BE2C (cell line): ENCODE measurements at regions not wholly inside any gene's neighbourhood (a gene's known extent, or its start where the extent isn't known, plus 50 kb on each side); places are given as distances from the start of the nearest gene placed in this dataset.

Experiments
- DNase-seq: peaks from one replicate; pipeline ENCODE4 v3.0.0-alpha.2; 2020
- H3K27me3 ChIP-seq: fragments of 250-450 bp; sonication (Bioruptor Pico); 2 replicates; pipeline ENCODE4 v1.5.1; 2020; ENCODE audit warnings: mild to moderate bottlenecking
- H3K36me3 ChIP-seq: fragments of 250-450 bp; sonication (Bioruptor Pico); 2 replicates; pipeline ENCODE4 v1.5.1; 2020; ENCODE audit warnings: mild to moderate bottlenecking
- H3K4me1 ChIP-seq: fragments of 250-450 bp; sonication (Bioruptor Pico); 2 replicates; pipeline ENCODE4 v1.5.1; 2020
- H3K4me3 ChIP-seq: 2 replicates; pipeline ENCODE4 v1.5.1; 2011; ENCODE audit warnings: low read depth, low read length
- H3K9me3 ChIP-seq: fragments of 250-450 bp; sonication (Bioruptor Pico); 2 replicates; pipeline ENCODE4 v1.5.1; 2020
- CTCF ChIP-seq: IDR thresholded peaks from 2 replicates; pipeline ENCODE4 v1.5.1; 2012; ENCODE audit warnings: mild to moderate bottlenecking, low read depth, low read length

GRCh38 chr4:19417256-19417655 lies 834.4 kb upstream of the SLIT2 start:
- Histone ChIP-seq H3K4me1 (no peaks in the 10 kb centered on the region), H3K27me3 (no peaks in the 10 kb centered on the region), H3K36me3 (no peaks in the 10 kb centered on the region), H3K9me3 (no peaks in the 10 kb centered on the region), H3K4me3 (no peak overlapping the region)
- no peak for DNase-seq
- TF ChIP-seq CTCF: no peak

- H3K4me1 ChIP-seq: no peaks in the 10 kb centered on the region
- no peaks in the 10 kb centered on the region for H3K27me3 ChIP-seq
- no peak for DNase-seq
- no peak overlapping the region for H3K4me3 ChIP-seq
- no peaks in the 10 kb centered on the region for H3K9me3 ChIP-seq
- H3K36me3 ChIP-seq: no peaks in the 10 kb centered on the region
- no peak for TF ChIP-seq CTCF
Measured at GRCh38 chr4:19416146-19416545, 835.6 kb upstream of the SLIT2 start.

GRCh38 chr4:19408490-19408889 lies 843.2 kb upstream of the SLIT2 start:
- Histone ChIP-seq H3K9me3 (no peaks in the 10 kb centered on the region), H3K4me1 (no peaks in the 10 kb centered on the region), H3K4me3 (no peak overlapping the region), H3K27me3 (no peaks in the 10 kb centered on the region), H3K36me3 (no peaks in the 10 kb centered on the region)
- TF ChIP-seq CTCF: no peak
- no peak for DNase-seq

- H3K9me3 ChIP-seq: no peaks in the 10 kb centered on the region
- H3K4me3 ChIP-seq: no peak overlapping the region
- H3K27me3 ChIP-seq: no peaks in the 10 kb centered on the region
- no peak for DNase-seq
- no peaks in the 10 kb centered on the region for H3K36me3 ChIP-seq
- no peak for TF ChIP-seq CTCF
- H3K4me1 ChIP-seq: no peaks in the 10 kb centered on the region
Measured at GRCh38 chr4:19406789-19407188, 844.9 kb upstream of the SLIT2 start.

- DNase-seq: no peak
- H3K36me3 ChIP-seq: no peaks in the 10 kb centered on the region
- no peaks in the 10 kb centered on the region for H3K9me3 ChIP-seq
- H3K4me1 ChIP-seq: no peaks in the 10 kb centered on the region
- no peak for TF ChIP-seq CTCF
- no peak overlapping the region for H3K4me3 ChIP-seq
- no peaks in the 10 kb centered on the region for H3K27me3 ChIP-seq
Measured at GRCh38 chr4:19403786-19404370, 847.8 kb upstream of the SLIT2 start.

- Histone ChIP-seq H3K4me3 (no peak overlapping the region), H3K27me3 (no peaks in the 10 kb centered on the region), H3K4me1 (no peaks in the 10 kb centered on the region), H3K36me3 (no peaks in the 10 kb centered on the region), H3K9me3 (no peaks in the 10 kb centered on the region)
- no peak for DNase-seq
- no peak for TF ChIP-seq CTCF
Measured at GRCh38 chr4:19402581-19403065, 849.1 kb upstream of the SLIT2 start.
